ENCODE measurements at regions not wholly inside any gene's neighbourhood (a gene's known extent, or its start where the extent isn't known, plus 50 kb on each side); places are given as distances from the start of the nearest gene placed in this dataset.

- no peak overlapping the region for H3K27ac Mint-ChIP-seq (ENCODE audit: unreplicated experiment)
- H3K27me3 ChIP-seq (replicated peaks; ENCODE audit: control insufficient read depth, insufficient read depth, low read length), result no peaks in the 10 kb centered on the region; the same call in 1 of the 2 replicates
- no peak for TF ChIP-seq CTCF (IDR thresholded peaks at IDR 0.05; ENCODE audit: insufficient read depth in 1 of 2, low read depth in 1 of 2, low read length in 1 of 2, severe bottlenecking in 1 of 2, unreplicated experiment in 1 of 2)
Observed at GRCh38 chr4:108371282-108371681, 202.6 kb upstream of the LEF1 start.

GRCh38 chr4:108370291-108371141 lies 201.8 kb upstream of the LEF1 start:
- intact Hi-C loops (cut with micrococcal nuclease; ENCODE audit: unreplicated experiment), result no loop called here
- Histone ChIP-seq H3K36me3 (ENCODE audit: control insufficient read depth, insufficient read depth, low read length) (no peaks in the 10 kb centered on the region), H3K9me3 (no peaks in the 10 kb centered on the region), H3K4me3 (ENCODE audit: low read depth, low read length) (no peak overlapping the region), H3K27me3 (replicated peaks; ENCODE audit: control insufficient read depth, insufficient read depth, low read length) (no peaks in the 10 kb centered on the region; the same call in 1 of the 2 replicates), H3K4me1 (no peaks in the 10 kb centered on the region)
- ChIA-PET POLR2A (no interaction called here), CTCF (no interaction called here)
- TF ChIP-seq CTCF (IDR thresholded peaks at IDR 0.05; ENCODE audit: insufficient read depth in 1 of 2, low read depth in 1 of 2, low read length in 1 of 2, severe bottlenecking in 1 of 2, unreplicated experiment in 1 of 2), result no peak
- no peak for DNase-seq
- Mint-ChIP-seq H3K27me3 (ENCODE audit: insufficient read depth, unreplicated experiment) (no peaks in the 10 kb centered on the region), H3K4me1 (ENCODE audit: low read depth, unreplicated experiment) (no peaks in the 10 kb centered on the region), H3K36me3 (ENCODE audit: insufficient read depth, unreplicated experiment) (no peaks in the 10 kb centered on the region), H3K4me3 (ENCODE audit: unreplicated experiment) (no peak overlapping the region), H3K27ac (ENCODE audit: unreplicated experiment) (no peak overlapping the region), H3K9me3 (ENCODE audit: unreplicated experiment) (no peaks in the 10 kb centered on the region)
- no TSS peak for BruUV-seq (replicated peaks)

More at GRCh38 chr4:108371282-108371681, 202.6 kb upstream of the LEF1 start:
- no peaks in the 10 kb centered on the region for H3K36me3 ChIP-seq (ENCODE audit: control insufficient read depth, insufficient read depth, low read length)
- Mint-ChIP-seq H3K9me3 (ENCODE audit: unreplicated experiment) (no peaks in the 10 kb centered on the region), H3K36me3 (ENCODE audit: insufficient read depth, unreplicated experiment) (no peaks in the 10 kb centered on the region), H3K4me3 (ENCODE audit: unreplicated experiment) (no peak overlapping the region), H3K4me1 (ENCODE audit: low read depth, unreplicated experiment) (no peaks in the 10 kb centered on the region), H3K27me3 (ENCODE audit: insufficient read depth, unreplicated experiment) (no peaks in the 10 kb centered on the region)
- H3K9me3 ChIP-seq, result no peaks in the 10 kb centered on the region
- POLR2A ChIA-PET, result no interaction called here
- H3K4me1 ChIP-seq, result no peaks in the 10 kb centered on the region
- intact Hi-C loops (cut with micrococcal nuclease; ENCODE audit: unreplicated experiment), result no loop called here
- DNase-seq, result no peak
- H3K4me3 ChIP-seq (ENCODE audit: low read depth, low read length), result no peak overlapping the region
- BruUV-seq (replicated peaks), result no TSS peak
- CTCF ChIA-PET, result no interaction called here

- TF ChIP-seq CTCF (IDR thresholded peaks at IDR 0.05; ENCODE audit: insufficient read depth in 1 of 2, low read depth in 1 of 2, low read length in 1 of 2, severe bottlenecking in 1 of 2, unreplicated experiment in 1 of 2), result no peak
- BruUV-seq (replicated peaks), result no TSS peak
- H3K36me3 Mint-ChIP-seq (ENCODE audit: insufficient read depth, unreplicated experiment), result no peaks in the 10 kb centered on the region
- no peaks in the 10 kb centered on the region for H3K4me1 ChIP-seq
- ChIA-PET POLR2A (no interaction called here), CTCF (no interaction called here)
- intact Hi-C loops (cut with micrococcal nuclease; ENCODE audit: unreplicated experiment), result no loop called here
- no peaks in the 10 kb centered on the region for H3K27me3 Mint-ChIP-seq (ENCODE audit: insufficient read depth, unreplicated experiment)
- no peak overlapping the region for H3K27ac Mint-ChIP-seq (ENCODE audit: unreplicated experiment)
- H3K9me3 Mint-ChIP-seq (ENCODE audit: unreplicated experiment), result no peaks in the 10 kb centered on the region
- H3K4me3 Mint-ChIP-seq (ENCODE audit: unreplicated experiment), result no peak overlapping the region
- H3K4me1 Mint-ChIP-seq (ENCODE audit: low read depth, unreplicated experiment), result no peaks in the 10 kb centered on the region
- H3K9me3 ChIP-seq, result no peaks in the 10 kb centered on the region
- no peaks in the 10 kb centered on the region; the same call in 1 of the 2 replicates for H3K27me3 ChIP-seq (replicated peaks; ENCODE audit: control insufficient read depth, insufficient read depth, low read length)
- H3K4me3 ChIP-seq (ENCODE audit: low read depth, low read length), result no peak overlapping the region
- DNase-seq, result no peak
- no peaks in the 10 kb centered on the region for H3K36me3 ChIP-seq (ENCODE audit: control insufficient read depth, insufficient read depth, low read length)
Observed at GRCh38 chr4:108369035-108369655, 200.4 kb upstream of the LEF1 start.

Measured in Caco-2 (cell line).